AG09319 (cell line): ENCODE measurements at regions not wholly inside any gene's neighbourhood (a gene's known extent, or its start where the extent isn't known, plus 50 kb on each side); places are given as distances from the start of the nearest gene placed in this dataset.
"Not testable (repeated sequence)": the region's sequence is repeated elsewhere in the genome, so short reads cannot be mapped to it uniquely, and the experiment has no call there.

ENCODE experiments used
- DNase-seq: peaks from one replicate; pipeline ENCODE4 v3.0.0-alpha.2; 2010; ENCODE audit warnings: low read depth; ENCODE audit errors: extremely low read depth
- CTCF ChIP-seq: IDR thresholded peaks from 2 replicates; pipeline ENCODE4 v1.5.1; 2011; ENCODE audit warnings: low read depth, mild to moderate bottlenecking, inconsistent platforms, low read length, moderate library complexity

GRCh38 chr2:194077366-194077765 is 1579.7 kb upstream of the SLC39A10 start:
- TF ChIP-seq CTCF = no peak
- no peak for DNase-seq

GRCh38 chr2:194062401-194062800 is 1594.6 kb upstream of the SLC39A10 start:
- no peak for TF ChIP-seq CTCF
- no peak for DNase-seq

- no peak for DNase-seq
- no peak for TF ChIP-seq CTCF
Measured at GRCh38 chr2:194060269-194060668, 1596.8 kb upstream of the SLC39A10 start.

GRCh38 chr2:194054313-194054712 is 1602.7 kb upstream of the SLC39A10 start:
- no peak for DNase-seq
- no peak for TF ChIP-seq CTCF

- no peak for TF ChIP-seq CTCF
- DNase-seq = no peak
Measured at GRCh38 chr2:194044321-194044720, 1612.7 kb upstream of the SLC39A10 start.

- not testable (repeated sequence) for DNase-seq
Measured at GRCh38 chr2:194021130-194021529, 1635.9 kb upstream of the SLC39A10 start.

GRCh38 chr2:194020155-194020554 is 1636.9 kb upstream of the SLC39A10 start:
- no peak for TF ChIP-seq CTCF
- DNase-seq = no peak

GRCh38 chr2:194015751-194016150 is 1641.3 kb upstream of the SLC39A10 start:
- no peak for TF ChIP-seq CTCF
- no peak for DNase-seq
